ENCODE measurements at regions not wholly inside any gene's neighbourhood (a gene's known extent, or its start where the extent isn't known, plus 50 kb on each side); places are given as distances from the start of the nearest gene placed in this dataset.
A peak's percentile ranks its signal among the peaks of the same experiment; 100 is the strongest.

- TF ChIP-seq CTCF (IDR thresholded peaks at IDR 0.05) (no peak), POLR2A (IDR thresholded peaks at IDR 0.05) (no peak)
- intact Hi-C loops (cut with DNase I), result no loop called here
- H3K9me3 ChIP-seq, result no peaks in the 10 kb centered on the region
- no peak overlapping the region for H3K4me3 ChIP-seq
- H3K4me1 ChIP-seq, result peaks cover 8% of the 10 kb centered on the region
- no peaks in the 10 kb centered on the region for H3K27me3 ChIP-seq
- WGBS, 2 donors, result 62 to 86% methylated on average over 2 of the region's 2 CpGs
- DNase-seq (no peak), ATAC-seq (no peak)
- no peaks in the 10 kb centered on the region for H3K36me3 ChIP-seq (replicated peaks in 1 of 2; ENCODE audit: insufficient read depth in 1 of 2, low read depth in 2 of 2)
- no peak overlapping the region for H3K27ac ChIP-seq
These were observed 312.0 kb downstream of the SOX4 start for GRCh38 chr6:21905531-21905930.

GRCh38 chr6:21906826-21907225 lies 313.3 kb downstream of the SOX4 start:
- Histone ChIP-seq H3K9me3 (no peaks in the 10 kb centered on the region), H3K27me3 (no peaks in the 10 kb centered on the region), H3K4me3 (no peak overlapping the region), H3K27ac (no peak overlapping the region), H3K4me1 (peaks cover 8% of the 10 kb centered on the region), H3K36me3 (replicated peaks in 1 of 2; ENCODE audit: insufficient read depth in 1 of 2, low read depth in 2 of 2) (no peaks in the 10 kb centered on the region)
- intact Hi-C loops (cut with DNase I), result no loop called here
- no peak for ATAC-seq
- DNase-seq, result no peak
- TF ChIP-seq CTCF (IDR thresholded peaks at IDR 0.05) (no peak), POLR2A (IDR thresholded peaks at IDR 0.05) (no peak)

GRCh38 chr6:21907291-21907690 lies 313.7 kb downstream of the SOX4 start:
- no peaks in the 10 kb centered on the region for H3K9me3 ChIP-seq
- WGBS, 2 donors, result 80 to 94% methylated on average over 4 of the region's 4 CpGs
- DNase-seq, result no peak
- H3K4me3 ChIP-seq, result no peak overlapping the region
- intact Hi-C loops (cut with DNase I), result no loop called here
- no peaks in the 10 kb centered on the region for H3K27me3 ChIP-seq
- TF ChIP-seq POLR2A (IDR thresholded peaks at IDR 0.05) (no peak), CTCF (IDR thresholded peaks at IDR 0.05) (no peak)
- peaks cover 8% of the 10 kb centered on the region for H3K4me1 ChIP-seq
- no peak overlapping the region for H3K27ac ChIP-seq
- no peak for ATAC-seq
- no peaks in the 10 kb centered on the region for H3K36me3 ChIP-seq (replicated peaks in 1 of 2; ENCODE audit: insufficient read depth in 1 of 2, low read depth in 2 of 2)

GRCh38 chr6:21908161-21908848 lies 314.8 kb downstream of the SOX4 start:
- ATAC-seq, result peak; percentile 38
- WGBS, 2 donors, result 37 to 39% methylated on average over 5 of the region's 5 CpGs
- DNase-seq, result peak in 1 of 4 donors; percentile 18
- Histone ChIP-seq H3K4me3 (no peak overlapping the region), H3K27ac (peak overlapping the region in 1 of 4 donors; percentile 17), H3K4me1 (peaks cover 8% of the 10 kb centered on the region), H3K9me3 (no peaks in the 10 kb centered on the region), H3K27me3 (no peaks in the 10 kb centered on the region), H3K36me3 (replicated peaks in 1 of 2; ENCODE audit: insufficient read depth in 1 of 2, low read depth in 2 of 2) (no peaks in the 10 kb centered on the region)
- no peak for TF ChIP-seq CTCF (IDR thresholded peaks at IDR 0.05)
- no peak for TF ChIP-seq POLR2A (IDR thresholded peaks at IDR 0.05)
- intact Hi-C loops (cut with DNase I), result no loop called here

- no peak overlapping the region for H3K4me3 ChIP-seq
- H3K27ac ChIP-seq, result no peak overlapping the region
- no peaks in the 10 kb centered on the region for H3K36me3 ChIP-seq (replicated peaks in 1 of 2; ENCODE audit: insufficient read depth in 1 of 2, low read depth in 2 of 2)
- ATAC-seq (no peak), DNase-seq (no peak)
- intact Hi-C loops (cut with DNase I), result no loop called here
- no peak for TF ChIP-seq POLR2A (IDR thresholded peaks at IDR 0.05)
- no peak for TF ChIP-seq CTCF (IDR thresholded peaks at IDR 0.05)
- H3K9me3 ChIP-seq, result no peaks in the 10 kb centered on the region
- no peaks in the 10 kb centered on the region for H3K27me3 ChIP-seq
- 80 to 90% methylated on average over 4 of the region's 4 CpGs for WGBS, 2 donors
- peaks cover 8% of the 10 kb centered on the region for H3K4me1 ChIP-seq
These were observed 315.8 kb downstream of the SOX4 start for GRCh38 chr6:21909321-21909720.
